ENCODE measurements at regions not wholly inside any gene's neighbourhood (a gene's known extent, or its start where the extent isn't known, plus 50 kb on each side); places are given as distances from the start of the nearest gene placed in this dataset.

DNA sequence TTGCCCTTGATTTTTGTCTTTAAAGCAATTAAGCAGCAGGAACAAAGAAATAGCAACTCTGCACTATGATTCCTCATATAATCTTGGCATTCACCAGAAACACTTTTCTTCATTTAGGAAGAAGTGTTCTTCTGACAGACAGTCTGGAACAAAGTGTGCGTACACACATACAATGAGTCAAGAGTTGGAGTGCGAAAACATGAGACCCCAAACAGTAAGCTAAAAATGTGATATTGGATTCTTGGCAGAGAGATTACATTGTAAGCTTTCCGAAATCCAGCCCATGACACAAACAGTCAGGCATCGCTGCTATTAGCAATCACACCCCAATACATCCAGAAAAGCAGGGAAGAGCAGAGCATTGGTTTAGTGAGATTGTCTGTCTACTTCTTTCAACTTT lies 306.7 kb upstream of the TBC1D5 start:
- TF ChIP-seq, protein P1, sequence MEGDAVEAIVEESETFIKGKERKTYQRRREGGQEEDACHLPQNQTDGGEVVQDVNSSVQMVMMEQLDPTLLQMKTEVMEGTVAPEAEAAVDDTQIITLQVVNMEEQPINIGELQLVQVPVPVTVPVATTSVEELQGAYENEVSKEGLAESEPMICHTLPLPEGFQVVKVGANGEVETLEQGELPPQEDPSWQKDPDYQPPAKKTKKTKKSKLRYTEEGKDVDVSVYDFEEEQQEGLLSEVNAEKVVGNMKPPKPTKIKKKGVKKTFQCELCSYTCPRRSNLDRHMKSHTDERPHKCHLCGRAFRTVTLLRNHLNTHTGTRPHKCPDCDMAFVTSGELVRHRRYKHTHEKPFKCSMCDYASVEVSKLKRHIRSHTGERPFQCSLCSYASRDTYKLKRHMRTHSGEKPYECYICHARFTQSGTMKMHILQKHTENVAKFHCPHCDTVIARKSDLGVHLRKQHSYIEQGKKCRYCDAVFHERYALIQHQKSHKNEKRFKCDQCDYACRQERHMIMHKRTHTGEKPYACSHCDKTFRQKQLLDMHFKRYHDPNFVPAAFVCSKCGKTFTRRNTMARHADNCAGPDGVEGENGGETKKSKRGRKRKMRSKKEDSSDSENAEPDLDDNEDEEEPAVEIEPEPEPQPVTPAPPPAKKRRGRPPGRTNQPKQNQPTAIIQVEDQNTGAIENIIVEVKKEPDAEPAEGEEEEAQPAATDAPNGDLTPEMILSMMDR (IDR thresholded peaks at IDR 0.05; ENCODE audit: low read depth, low read length) = no peak
- TF ChIP-seq, protein P2, sequence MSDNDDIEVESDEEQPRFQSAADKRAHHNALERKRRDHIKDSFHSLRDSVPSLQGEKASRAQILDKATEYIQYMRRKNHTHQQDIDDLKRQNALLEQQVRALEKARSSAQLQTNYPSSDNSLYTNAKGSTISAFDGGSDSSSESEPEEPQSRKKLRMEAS (IDR thresholded peaks at IDR 0.05; ENCODE audit: low read depth, low read length) = no peak
- no peak for TF ChIP-seq POLR2A (IDR thresholded peaks at IDR 0.05; ENCODE audit: extremely low read depth, insufficient read length)

Data from NB4 (cell line).